ENCODE measurements at regions not wholly inside any gene's neighbourhood (a gene's known extent, or its start where the extent isn't known, plus 50 kb on each side); places are given as distances from the start of the nearest gene placed in this dataset.

GRCh38 chr3:117600112-117600511 is 890.5 kb downstream of the TUSC7 start:
- TF ChIP-seq ELF4 (IDR thresholded peaks at IDR 0.05) (no peak), HDGF (IDR thresholded peaks at IDR 0.05; ENCODE audit: borderline replicate concordance) (no peak), SUZ12 (IDR thresholded peaks at IDR 0.05) (no peak), L3MBTL2 (conservative IDR thresholded peaks at IDR 0.05) (no peak), SP1 (IDR thresholded peaks at IDR 0.05) (no peak), FOXM1 (IDR thresholded peaks at IDR 0.05; ENCODE audit: borderline replicate concordance) (no peak), FOXA1 (IDR thresholded peaks at IDR 0.05) (no peak), NFRKB (IDR thresholded peaks at IDR 0.05) (no peak), FOXK2 (IDR thresholded peaks at IDR 0.05) (no peak), BHLHE40 (IDR thresholded peaks at IDR 0.05; ENCODE audit: borderline replicate concordance) (no peak), ARNT (IDR thresholded peaks at IDR 0.05) (no peak), TARDBP (IDR thresholded peaks at IDR 0.05) (no peak), CTBP1 (IDR thresholded peaks at IDR 0.05; ENCODE audit: borderline replicate concordance) (no peak)
